HG03108 (cell line): ENCODE measurements at regions not wholly inside any gene's neighbourhood (a gene's known extent, or its start where the extent isn't known, plus 50 kb on each side); places are given as distances from the start of the nearest gene placed in this dataset.
"Not testable (repeated sequence)": the region's sequence is repeated elsewhere in the genome, so short reads cannot be mapped to it uniquely, and the experiment has no call there.

ENCODE experiments used
- ATAC-seq: cut with Tn5 transposase; IDR thresholded peaks from one replicate; pipeline ENCODE4 v1.9.1; 2021; ENCODE audit warnings: moderate library complexity; ENCODE audit not compliant: unreplicated experiment

- no peak for ATAC-seq
Observed at GRCh38 chr2:133624551-133624950, 56.3 kb upstream of the NCKAP5 start.

GRCh38 chr2:133627741-133628140, 59.5 kb upstream of the NCKAP5 start:
- ATAC-seq, result no peak

DNA sequence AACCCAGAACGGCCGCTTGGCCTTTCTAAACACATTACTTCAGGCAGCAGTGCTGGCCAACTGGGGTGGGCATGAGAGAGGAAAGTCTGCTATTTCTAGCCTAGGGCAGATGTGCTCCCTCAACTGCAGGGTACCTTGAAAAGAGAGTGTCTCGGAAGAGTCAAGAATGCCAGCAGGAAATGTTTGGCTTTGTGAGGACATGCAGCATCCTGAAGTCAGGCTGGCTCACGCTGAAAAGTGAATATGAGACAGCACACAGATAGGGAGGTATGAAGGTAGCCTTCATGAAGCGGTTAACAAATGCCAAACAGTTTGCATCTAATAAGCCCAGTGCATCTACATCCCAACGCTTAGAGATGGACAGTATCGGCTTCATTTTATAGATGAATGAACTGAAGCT, 65.0 kb upstream of the NCKAP5 start:
- ATAC-seq, result no peak

- ATAC-seq, result no peak
Observed at GRCh38 chr2:133633881-133634409, 65.7 kb upstream of the NCKAP5 start.

DNA sequence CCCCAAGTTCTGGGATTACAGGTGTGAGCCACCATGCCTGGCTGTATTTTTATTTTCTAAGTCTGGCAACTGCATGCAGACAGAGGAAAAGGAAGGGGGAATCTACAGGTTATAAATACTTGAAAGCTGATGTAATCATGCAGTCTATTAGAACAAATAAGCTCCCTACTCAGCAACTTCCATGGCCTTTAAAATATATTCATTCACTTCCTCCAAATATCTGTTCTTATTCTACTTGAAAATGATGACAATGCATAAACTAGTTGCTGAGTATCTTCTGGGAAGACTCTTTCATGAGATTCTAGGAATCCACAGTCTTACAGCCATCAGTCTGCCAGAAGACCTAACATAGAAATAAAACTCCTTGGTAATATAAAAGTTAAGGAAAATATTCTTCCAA, 66.9 kb upstream of the NCKAP5 start:
- ATAC-seq, result no peak

DNA sequence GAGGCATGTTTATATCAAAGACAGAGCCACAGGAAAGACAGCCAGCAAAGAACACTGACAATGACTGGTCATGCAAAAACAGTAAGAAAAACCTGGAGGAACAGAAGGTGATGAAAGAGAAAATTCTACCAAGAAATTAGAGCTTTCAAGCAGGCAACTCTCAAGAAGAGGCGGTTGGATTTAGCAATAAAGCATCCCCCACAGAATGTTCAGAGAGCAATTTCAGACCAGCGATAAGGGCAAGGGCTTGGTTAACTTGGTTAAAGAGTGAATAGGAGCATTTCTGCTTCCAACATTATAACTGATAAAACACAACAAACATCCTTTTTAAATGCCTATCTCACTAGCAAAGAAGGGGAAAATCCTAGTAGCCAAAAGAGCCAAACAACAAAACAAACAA, 68.0 kb upstream of the NCKAP5 start:
- ATAC-seq, result no peak

GRCh38 chr2:133640103-133640502, 71.8 kb upstream of the NCKAP5 start:
- no peak for ATAC-seq

DNA sequence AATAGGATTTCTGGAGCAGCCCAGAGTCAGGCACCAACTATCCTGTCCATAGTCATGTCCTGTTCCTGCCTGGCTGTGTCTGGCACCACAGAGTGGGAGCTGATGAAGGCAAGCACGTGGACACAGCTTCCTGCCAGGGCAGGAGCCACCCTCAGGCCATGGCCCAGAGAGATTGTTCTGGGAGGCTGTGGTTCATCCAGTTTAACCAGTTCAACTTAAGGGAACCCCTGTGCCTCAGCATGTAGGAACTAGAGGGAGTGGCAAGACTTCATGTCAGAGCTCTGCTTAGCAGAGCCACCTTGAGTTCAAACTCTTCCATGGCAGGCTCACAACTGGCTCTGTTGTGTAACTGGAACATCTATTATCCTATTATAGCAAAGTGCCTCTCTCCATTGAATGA, 73.2 kb upstream of the NCKAP5 start:
- no peak for ATAC-seq

DNA sequence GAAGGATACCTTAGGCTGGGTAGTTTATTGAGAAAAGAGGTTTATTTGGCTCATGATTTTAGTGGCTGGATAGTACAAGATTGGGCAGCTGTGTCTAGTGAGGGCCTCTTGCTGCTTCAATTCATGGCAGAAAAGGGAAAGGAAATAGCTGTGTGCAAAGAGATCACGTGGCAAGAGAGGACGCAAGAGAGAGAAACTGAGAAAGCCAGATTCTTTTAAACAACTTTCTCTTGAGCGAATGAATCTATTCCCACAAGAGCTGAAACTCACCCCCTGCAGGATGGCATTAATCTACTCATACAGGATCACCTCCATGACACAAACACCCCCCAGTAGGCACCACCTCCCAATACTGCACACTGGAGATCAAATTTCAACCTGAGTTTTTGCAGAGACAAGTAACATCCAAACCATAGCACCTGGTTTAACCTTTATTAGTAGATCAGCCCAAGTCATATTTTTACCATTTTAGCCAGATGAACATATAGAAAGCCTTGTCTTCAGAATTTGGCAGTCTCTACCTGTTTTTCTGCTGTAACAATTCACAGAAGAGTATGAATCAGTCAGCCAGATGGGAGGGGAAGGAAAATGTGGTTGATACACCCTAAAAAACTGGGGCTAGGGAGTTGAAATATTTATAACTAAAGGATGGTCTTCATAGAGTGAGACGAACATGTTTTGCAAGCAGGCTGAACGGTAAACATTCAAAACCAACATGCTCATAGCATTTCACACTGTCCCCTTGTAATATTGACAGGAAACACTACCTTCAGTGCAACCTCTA, 73.9 kb upstream of the NCKAP5 start:
- ATAC-seq, result no peak

DNA sequence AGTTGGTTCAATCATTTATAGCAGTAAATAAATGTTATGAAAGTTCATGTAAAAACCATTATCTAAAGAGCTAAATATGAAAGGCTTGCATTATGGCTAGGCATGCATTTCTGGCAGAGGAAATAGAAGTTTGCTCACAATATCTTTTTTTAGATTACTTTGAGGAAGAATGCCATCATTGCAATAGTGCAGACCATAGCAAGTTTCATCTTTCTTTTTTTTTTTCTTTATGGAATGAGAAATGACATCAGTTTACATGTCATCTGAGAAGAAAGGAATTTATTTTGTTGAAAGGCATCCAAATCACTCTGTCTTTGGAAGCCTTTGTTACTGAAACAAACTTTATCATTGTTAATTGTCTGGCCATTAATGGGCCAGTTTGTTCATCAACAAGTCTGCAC, 74.5 kb upstream of the NCKAP5 start:
- no peak for ATAC-seq

DNA sequence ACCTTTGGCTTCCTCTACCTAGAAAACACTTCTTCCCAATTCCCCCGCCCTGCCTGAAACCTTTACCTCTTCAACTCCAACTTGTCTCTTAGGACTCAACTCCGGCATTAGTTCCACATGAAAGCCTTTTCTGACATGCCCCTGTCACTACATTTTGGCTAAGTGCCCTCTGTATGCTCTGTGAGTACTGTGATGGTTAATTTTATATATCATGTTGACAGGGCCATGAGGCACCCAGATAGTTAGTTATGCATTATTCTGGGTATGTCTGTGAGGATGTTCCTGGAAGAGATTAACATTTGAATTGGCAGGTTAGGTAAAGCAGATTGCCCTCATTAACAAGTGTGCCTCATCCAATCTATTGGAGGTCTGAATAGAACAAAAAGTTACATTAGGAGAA, 75.6 kb upstream of the NCKAP5 start:
- no peak for ATAC-seq

DNA sequence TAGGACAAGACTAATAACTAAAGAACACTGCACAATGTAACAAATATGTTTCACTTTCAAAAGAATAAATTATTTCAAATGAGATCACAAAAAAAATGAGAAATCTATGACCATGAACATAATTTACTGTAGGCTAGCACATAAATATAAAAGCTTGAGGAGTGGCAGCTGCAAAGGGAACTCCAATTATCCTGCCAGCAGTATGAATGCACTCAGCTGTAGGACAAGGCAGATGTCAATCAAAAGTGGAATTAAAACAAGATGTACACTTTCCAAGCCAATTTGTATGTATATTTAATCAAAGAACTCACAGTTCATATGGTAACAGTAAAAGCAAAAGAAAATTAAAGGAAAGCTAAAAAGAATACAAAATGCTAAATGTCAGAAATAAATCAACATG, 76.6 kb upstream of the NCKAP5 start:
- no peak for ATAC-seq

- ATAC-seq, result not testable (repeated sequence)
Observed at GRCh38 chr2:133647386-133647785, 79.1 kb upstream of the NCKAP5 start.

GRCh38 chr2:133651861-133652260, 83.6 kb upstream of the NCKAP5 start:
- ATAC-seq, result no peak

DNA sequence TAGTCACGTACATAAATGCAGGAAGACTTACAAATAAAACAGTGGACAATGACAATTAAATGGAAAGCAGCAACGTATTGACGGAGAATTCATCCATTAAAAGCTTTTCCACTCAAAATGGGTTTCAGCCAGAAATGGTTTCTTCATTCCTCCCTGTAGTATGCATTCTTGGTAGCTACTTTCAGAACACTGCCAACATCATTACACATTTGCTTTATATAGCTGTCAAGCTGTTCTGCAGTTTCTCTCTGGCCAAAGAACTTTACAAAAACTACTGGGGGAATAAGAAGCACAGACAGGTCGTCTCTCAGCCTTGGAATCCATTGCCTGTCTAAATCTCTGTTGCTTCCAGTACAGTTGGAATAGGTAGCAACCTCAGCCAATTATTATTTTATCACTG, 84.1 kb upstream of the NCKAP5 start:
- ATAC-seq, result no peak

DNA sequence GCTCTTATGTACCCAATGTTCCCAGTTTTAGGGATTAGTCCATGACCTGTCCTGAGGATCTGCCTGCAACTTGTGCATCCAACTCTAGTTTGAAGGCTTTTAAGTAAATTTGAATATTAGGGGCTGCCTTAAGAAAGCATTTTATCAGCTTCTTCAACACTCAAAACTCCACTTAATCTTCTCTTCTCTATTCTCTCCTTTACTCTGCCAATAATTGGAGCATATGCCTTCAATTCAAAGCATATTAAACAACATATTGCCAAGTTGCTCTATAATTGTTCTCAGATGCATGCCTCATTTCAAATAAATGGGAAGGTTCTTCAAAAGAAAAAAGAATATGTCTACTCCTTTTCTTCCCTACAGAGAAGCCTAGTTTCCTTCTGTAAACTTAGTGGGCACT, 84.8 kb upstream of the NCKAP5 start:
- ATAC-seq, result no peak

DNA sequence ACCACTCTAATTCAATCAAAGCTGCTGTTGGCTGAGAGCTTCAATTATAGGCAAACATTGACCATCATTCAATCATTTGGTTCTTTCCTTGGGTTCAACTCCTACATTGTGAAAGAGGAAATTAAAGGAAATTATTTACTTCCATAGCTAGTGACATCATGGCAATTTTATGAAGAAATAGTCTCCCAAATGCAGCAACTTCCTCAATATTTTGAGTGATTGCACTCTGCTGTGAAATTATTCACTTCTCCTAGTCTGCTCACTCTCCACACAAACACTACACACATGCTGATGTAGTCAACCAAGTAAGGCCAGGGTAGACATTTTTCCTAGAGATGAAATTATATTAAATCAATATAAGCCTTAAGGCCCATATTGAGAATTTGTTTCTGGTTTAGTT, 86.7 kb upstream of the NCKAP5 start:
- no peak for ATAC-seq

DNA sequence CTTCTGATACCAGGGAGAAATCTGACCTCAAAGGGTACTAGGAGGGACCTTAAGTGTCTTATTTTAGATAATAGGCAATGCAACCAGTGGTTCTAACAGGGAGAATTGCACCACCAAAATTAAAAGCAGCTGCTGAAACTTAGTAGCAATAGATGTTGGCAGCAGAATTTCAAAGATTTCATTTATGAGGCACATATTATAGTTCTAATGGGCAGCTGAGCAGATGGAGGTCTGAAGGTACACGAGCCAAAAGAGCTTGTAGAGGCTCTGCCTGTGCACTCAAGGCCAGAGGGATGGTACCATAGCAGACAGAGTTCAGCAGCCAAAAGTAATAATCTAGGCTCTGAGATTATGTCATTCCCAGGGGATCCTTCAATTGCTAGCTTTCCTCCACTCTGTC, 87.3 kb upstream of the NCKAP5 start:
- ATAC-seq, result no peak

GRCh38 chr2:133657591-133657990, 89.3 kb upstream of the NCKAP5 start:
- no peak for ATAC-seq

DNA sequence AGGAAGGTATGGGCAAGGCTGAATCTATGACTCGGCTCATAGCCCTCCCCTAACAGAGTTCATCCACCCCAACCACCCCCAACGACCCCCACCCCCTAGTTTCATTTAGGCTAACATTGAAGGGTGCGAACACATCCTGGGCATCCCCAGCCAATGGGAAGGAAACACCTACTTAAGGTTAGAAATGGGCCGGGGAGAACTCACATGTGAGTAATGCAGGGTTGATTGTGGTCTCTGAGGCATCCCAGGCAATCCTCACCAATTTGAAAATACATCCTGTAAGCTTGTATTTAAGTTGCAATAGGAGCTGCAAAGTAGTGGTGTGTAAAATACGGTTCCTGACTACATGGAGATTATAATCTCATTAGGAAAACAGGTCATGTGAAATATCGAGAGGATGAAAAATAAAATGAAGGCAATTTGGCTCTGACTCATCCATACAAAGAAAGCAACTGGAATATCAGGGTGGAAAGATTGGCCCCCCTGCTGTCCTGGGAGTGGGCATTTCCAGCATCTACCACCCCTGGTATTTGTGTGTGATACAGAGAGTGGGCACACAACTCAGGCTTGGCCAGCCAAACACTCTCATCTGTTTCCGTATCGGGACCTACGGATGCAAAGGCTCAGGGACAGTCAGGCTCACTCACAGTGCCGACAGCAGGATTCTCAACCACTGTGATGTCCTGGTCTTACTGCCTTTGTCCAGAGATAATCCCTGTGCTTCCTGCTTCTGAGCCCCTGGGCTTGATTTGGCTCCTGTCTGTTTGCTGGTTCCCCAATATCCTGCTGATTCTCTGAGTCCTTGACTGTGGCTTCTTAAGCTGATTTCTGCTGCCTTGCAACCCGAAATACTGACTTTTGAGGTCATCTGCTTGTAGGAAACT, 90.0 kb upstream of the NCKAP5 start:
- ATAC-seq, result no peak

DNA sequence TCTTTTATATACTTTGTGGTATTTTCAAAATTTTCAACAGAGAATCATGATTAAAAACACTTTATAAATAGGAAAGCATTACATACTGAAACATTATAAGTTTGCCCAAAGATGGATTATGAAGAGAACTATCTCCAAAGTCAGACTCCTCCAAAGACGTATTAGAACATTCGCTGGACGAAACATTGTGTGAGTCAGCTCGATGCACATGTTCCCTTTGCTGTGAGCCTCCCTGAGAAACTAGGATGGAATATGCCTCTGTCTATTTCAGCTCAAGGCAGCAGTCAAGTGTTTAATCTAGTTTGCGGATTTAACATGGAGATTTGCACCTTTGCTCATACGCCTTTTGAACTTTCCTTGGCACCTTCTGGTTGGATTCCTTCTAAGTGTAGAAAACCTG, 92.2 kb upstream of the NCKAP5 start:
- no peak for ATAC-seq

DNA sequence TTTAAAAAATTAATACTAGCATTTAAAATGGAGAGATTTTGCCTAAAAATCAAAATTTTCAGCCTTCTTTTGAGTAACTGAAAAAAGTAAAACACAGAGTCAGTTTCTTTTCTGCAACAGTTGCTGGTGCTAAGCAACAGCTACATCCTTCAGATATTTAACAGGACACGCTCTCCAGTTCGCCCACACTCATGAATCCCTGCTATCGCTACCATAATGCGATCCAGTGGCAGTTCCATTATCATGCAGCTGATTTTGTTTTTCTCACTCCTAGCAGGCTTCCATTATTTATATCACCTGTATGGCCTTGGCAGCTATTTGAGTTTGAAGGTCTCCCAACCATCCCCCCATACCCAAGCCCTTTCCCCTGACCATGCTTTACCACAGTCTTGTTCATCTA, 93.1 kb upstream of the NCKAP5 start:
- ATAC-seq, result no peak
